Common myeloid progenitor, CD34-positive (primary cell): ENCODE measurements at regions not wholly inside any gene's neighbourhood (a gene's known extent, or its start where the extent isn't known, plus 50 kb on each side); places are given as distances from the start of the nearest gene placed in this dataset.

Experiments used
- CTCF ChIA-PET: fragments of 350-600 bp; sonication (Branson Sonifier 250); formaldehyde crosslinking; loops from one replicate; lab custom pipeline; 2021; ENCODE audit warnings: antibody characterized with exemption; lab: Charles Lee
- POLR2A ChIA-PET: fragments of 350-600 bp; sonication (Branson Sonifier 250); formaldehyde crosslinking; loops from one replicate; lab custom pipeline; 2021; ENCODE audit warnings: antibody characterized with exemption; lab: Charles Lee
- DNase-seq, 3 donors: peaks; one replicate each; pipeline versions ENCODE4 v3.0.0 to v3.0.0-alpha.2; 2013
- H3K27ac ChIP-seq, 2 experiments: 1 replicate in 1 of 2; 2 replicates in 1 of 2; pipeline ENCODE4 v1.7.0; 2013; ENCODE audit warnings: inconsistent platforms in 2 of 2, low read length in 2 of 2, mild to moderate bottlenecking in 2 of 2, low read depth in 1 of 2, moderate library complexity in 1 of 2; ENCODE audit not compliant: severe bottlenecking in 2 of 2, insufficient read depth in 1 of 2, poor library complexity in 1 of 2
- H3K27me3 ChIP-seq, 5 experiments: replicated peaks in 2 of 5; 1 replicate in 3 of 5; 2 replicates in 2 of 5; pipeline versions ENCODE4 v1.6.1 to v1.7.0; 2013; ENCODE audit warnings: low read length in 4 of 5, mild to moderate bottlenecking in 2 of 5, moderate library complexity in 2 of 5, inconsistent platforms in 1 of 5; ENCODE audit not compliant: insufficient read depth in 5 of 5, control insufficient read depth in 4 of 5
- H3K36me3 ChIP-seq, 4 experiments: 1 replicate in 2 of 4; 2 replicates in 2 of 4; pipeline versions ENCODE4 v1.6.1 to v1.7.0; 2013; ENCODE audit warnings: low read length in 3 of 4, control low read depth in 1 of 4, mild to moderate bottlenecking in 1 of 4; ENCODE audit not compliant: control insufficient read depth in 4 of 4, insufficient read depth in 4 of 4
- H3K4me1 ChIP-seq, 4 experiments: 1 replicate in 3 of 4; 2 replicates in 1 of 4; pipeline versions ENCODE4 v1.6.1 to v1.7.1; 2013; ENCODE audit warnings: low read length in 3 of 4, mild to moderate bottlenecking in 3 of 4, control low read depth in 1 of 4, inconsistent platforms in 1 of 4, moderate library complexity in 1 of 4; ENCODE audit not compliant: control insufficient read depth in 4 of 4, insufficient read depth in 4 of 4; ENCODE audit errors: control extremely low read depth in 1 of 4
- H3K4me3 ChIP-seq, 7 experiments: 1 replicate in 4 of 7; 2 replicates in 3 of 7; pipeline versions ENCODE4 v1.5.1 to v1.7.0; 2013; ENCODE audit warnings: mild to moderate bottlenecking in 7 of 7, low read length in 6 of 7, moderate library complexity in 6 of 7, inconsistent platforms in 2 of 7, low read depth in 2 of 7, control low read depth in 1 of 7; ENCODE audit not compliant: insufficient read depth in 4 of 7, control insufficient read depth in 1 of 7; ENCODE audit errors: extremely low read depth in 1 of 7
- H3K9me3 ChIP-seq, 5 experiments: 1 replicate in 4 of 5; 2 replicates in 1 of 5; pipeline versions ENCODE4 v1.6.1 to v1.7.1; 2013; ENCODE audit warnings: low read length in 4 of 5, mild to moderate bottlenecking in 2 of 5, inconsistent platforms in 1 of 5, low read depth in 1 of 5, moderate library complexity in 1 of 5; ENCODE audit not compliant: control insufficient read depth in 4 of 5, insufficient read depth in 2 of 5; ENCODE audit errors: control extremely low read depth in 1 of 5
- WGBS: methylation state at CpG from one replicate; pipeline ENCODE4 v1.1.5; 2013; ENCODE audit not compliant: insufficient coverage; 5-methylcytosine and 5-hydroxymethylcytosine counted together

DNA sequence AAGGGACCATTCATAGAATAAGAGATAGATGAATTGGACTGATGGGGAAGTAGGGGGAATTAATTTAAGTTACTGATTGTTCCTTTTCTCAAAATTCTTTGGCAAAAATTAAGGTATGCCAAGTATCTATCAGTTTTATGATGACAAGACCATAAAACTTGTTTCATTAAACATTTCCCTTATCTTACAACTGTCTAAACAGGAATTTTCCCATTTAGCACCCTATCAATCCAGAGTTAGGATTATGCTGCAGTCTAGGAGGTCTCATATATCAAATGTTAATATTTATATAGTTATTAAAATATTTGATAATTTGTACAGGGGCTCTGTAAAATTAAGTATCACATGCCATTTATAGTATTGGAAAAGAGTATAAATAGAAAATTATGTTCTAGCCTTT lies 51.5 kb upstream of the ARID1B start:
- CTCF ChIA-PET, result no interaction called here
- H3K27me3 ChIP-seq, result no peaks in the 10 kb centered on the region

DNA sequence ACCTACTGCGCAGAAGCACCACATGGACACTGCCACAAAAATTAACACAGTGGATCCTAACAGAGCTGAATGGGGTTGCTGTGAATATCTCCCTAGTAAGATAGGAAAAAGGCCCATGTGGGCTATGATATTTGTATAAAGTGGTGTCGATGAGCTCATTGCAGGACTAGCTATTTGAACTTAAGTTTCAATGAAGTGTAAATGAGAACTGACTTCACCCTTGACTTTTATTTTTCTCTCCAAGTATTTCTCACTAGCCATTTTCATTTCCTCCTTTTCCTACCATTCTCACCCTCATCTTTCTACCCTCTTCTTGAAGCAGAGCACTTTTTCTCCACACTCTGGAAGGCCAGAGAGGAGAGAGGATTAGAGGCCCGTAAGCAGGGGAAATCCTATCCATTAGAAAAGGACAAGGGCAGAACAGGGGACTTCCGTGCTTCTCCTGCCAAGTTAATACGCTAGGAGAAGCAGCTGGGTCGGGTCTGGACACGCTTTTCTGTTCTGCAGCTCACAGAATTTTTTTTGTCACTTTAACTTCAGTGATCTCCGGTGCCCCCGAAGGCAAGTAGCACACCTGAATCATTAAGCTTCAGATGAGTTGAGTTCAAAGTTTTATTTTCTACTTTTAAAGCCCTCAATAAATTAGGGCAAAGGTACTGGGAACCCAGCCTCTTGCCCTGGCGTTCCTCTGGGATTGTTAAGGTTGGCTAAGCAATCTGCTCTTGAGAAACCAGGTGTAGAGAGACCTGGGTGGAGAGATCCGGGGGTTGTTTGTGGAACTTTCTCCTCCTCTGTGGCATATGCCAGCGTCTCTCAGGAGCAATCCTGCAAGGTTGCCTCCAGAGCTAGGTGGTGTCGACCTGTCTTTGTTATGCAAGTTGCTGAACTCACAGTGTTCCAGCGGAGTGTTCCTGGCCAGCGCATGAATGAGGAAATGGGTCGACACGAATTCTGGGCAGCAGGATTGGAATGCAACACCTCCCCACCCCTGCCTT lies 56.2 kb upstream of the ARID1B start:
- ChIA-PET POLR2A (interaction anchor here (0.6 kb wide), 1 partner anchor 55 kb away, joined by 5 read pairs; no protein-coding TSS in a partner anchor), CTCF (interaction anchor here (0.7 to 2.1 kb wide), 5 partner anchors 9 to 38 kb away, joined by 3 to 6 read pairs (median 3); no protein-coding TSS in a partner anchor)
- H3K27ac ChIP-seq, result no peak overlapping the region
- H3K9me3 ChIP-seq, result no peaks in the 10 kb centered on the region
- DNase-seq, result peak in 2 of 3 donors; percentile 26 to 44
- H3K4me3 ChIP-seq, result peak overlapping the region in 1 of 7 experiments; percentile 64
- H3K27me3 ChIP-seq, result no peaks in the 10 kb centered on the region
- H3K4me1 ChIP-seq, result peaks cover 0 to 21% (median 14%) of the 10 kb centered on the region in 4 experiments
- 82% methylated on average over 11 of the region's 17 CpGs for WGBS
- no peaks in the 10 kb centered on the region for H3K36me3 ChIP-seq

More for the DNA sequence above, 51.5 kb upstream of the ARID1B start:
- no peak for DNase-seq
- H3K36me3 ChIP-seq, result no peaks in the 10 kb centered on the region
- H3K9me3 ChIP-seq, result no peaks in the 10 kb centered on the region
- peaks cover 0 to 5% (median 2%) of the 10 kb centered on the region in 4 experiments for H3K4me1 ChIP-seq
- no peak overlapping the region for H3K4me3 ChIP-seq
- POLR2A ChIA-PET, result no interaction called here
- H3K27ac ChIP-seq, result no peak overlapping the region

DNA sequence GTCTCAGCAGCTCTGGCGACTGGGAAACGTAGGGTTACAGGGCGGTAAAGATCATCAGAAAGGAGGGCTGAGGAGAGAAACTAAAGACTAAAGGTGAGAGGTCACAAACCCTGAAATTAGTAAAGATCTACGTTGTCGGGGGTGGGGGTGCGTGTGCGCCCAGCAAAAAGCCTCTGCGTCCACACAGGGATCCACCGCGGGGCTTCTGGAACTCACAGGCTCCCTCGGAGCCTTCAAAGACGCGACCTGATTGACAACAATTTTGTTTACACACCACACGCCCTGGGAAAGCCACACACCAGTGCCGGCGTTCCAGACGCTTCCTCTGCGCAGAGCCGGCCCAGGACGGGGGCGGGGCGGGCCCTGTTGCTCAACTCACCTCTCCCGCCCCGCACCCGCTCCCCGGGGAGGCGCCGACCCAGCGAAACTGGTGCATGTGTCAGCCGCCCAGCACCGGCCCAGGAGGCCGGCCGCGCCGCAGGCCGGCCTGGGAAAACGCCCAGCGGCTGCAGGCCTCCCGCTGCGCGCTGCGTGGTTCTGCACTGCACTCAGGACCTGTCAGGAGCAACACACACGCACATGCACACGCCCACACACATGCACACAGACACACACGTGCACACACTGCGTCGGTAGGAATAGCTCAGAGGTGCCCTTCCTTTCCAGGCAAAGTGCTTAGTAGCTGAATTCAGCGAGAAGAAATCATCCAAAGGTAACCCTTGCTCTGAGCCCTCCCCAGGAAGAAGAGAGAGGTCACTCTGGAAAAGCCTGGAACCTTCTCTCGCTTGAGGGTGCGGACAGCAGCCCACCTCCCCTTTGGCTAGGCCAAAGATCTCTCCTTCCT lies 57.2 kb upstream of the ARID1B start:
- peaks cover 0 to 21% (median 14%) of the 10 kb centered on the region in 4 experiments for H3K4me1 ChIP-seq
- CTCF ChIA-PET, result interaction anchor here (0.7 to 2.1 kb wide), 4 partner anchors 10 to 37 kb away, joined by 3 to 6 read pairs (median 4); no protein-coding TSS in a partner anchor
- H3K36me3 ChIP-seq, result no peaks in the 10 kb centered on the region
- H3K27ac ChIP-seq, result peak overlapping the region in 1 of 2 experiments; percentile 73
- 18% methylated on average over 44 of the region's 50 CpGs for WGBS
- peak overlapping the region in 6 of 7 experiments; percentile 30 to 74 (median 60) for H3K4me3 ChIP-seq
- peak; percentile 66 to 91 (median 88) for DNase-seq
- no peaks in the 10 kb centered on the region for H3K27me3 ChIP-seq
- POLR2A ChIA-PET, result interaction anchor here (0.6 kb wide), 1 partner anchor 56 kb away, joined by 5 read pairs; no protein-coding TSS in a partner anchor
- H3K9me3 ChIP-seq, result no peaks in the 10 kb centered on the region

DNA sequence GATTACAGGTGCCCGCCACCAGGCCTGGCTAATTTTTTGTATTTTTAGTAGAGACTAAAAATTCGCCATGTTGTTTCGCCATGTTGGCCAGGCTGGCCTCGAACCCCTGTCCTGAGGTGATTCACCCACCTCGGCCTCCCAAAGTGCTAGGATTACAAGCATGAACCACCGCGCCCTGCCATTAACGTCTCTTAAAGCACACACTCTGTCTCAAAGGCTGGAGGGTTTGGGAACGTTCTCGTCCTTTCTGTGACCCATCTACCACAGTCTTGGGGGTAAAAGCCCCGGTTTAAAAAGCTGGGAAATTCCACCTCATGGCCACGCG lies 57.8 kb upstream of the ARID1B start:
- POLR2A ChIA-PET, result no interaction called here

DNA sequence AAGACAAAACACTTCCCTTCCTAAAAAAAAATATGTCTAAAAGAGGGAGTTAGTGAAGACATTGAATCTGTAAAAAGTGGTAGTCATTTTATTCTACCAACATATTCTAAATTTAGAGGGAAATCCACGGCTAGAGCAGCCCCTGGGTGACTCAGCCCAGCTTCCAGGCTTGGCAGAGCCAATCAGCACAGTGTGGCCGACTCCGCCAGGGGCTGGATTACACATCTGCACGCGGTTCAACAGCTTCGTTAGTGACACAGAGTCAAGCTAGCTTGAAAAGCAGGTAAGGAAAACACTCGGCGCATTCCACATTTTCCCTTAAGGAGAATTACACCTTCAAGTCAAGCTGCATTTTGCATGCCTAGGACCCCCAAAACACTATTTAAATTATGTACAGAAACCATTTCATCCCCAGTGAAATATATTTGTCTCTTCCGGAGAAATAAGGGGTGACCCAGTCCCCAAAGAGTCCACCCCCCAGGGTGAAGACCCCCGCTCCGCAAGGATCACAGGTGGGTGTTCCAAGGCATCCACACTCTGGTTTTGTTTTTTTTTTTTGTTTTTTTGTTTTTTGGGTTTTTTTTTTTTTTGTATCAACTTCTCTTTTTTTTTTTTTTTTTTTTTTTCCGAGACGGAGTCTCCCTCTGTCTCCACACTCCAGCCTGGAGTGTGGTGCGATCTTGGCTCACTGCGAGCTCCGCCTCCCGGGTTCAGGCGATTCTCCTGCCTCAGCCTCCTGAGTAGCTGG lies 58.4 kb upstream of the ARID1B start:
- 100% methylated on average over 13 of the region's 18 CpGs for WGBS
- no peaks in the 10 kb centered on the region for H3K9me3 ChIP-seq
- no peaks in the 10 kb centered on the region for H3K27me3 ChIP-seq
- peak in 2 of 3 donors; percentile 43 to 57 for DNase-seq
- H3K4me1 ChIP-seq, result peaks cover 0 to 21% (median 14%) of the 10 kb centered on the region in 4 experiments
- CTCF ChIA-PET, result no interaction called here
- H3K27ac ChIP-seq, result no peak overlapping the region
- no peak overlapping the region for H3K4me3 ChIP-seq
- no peaks in the 10 kb centered on the region for H3K36me3 ChIP-seq
- POLR2A ChIA-PET, result no interaction called here

More for the DNA sequence above, 57.8 kb upstream of the ARID1B start:
- Histone ChIP-seq H3K36me3 (no peaks in the 10 kb centered on the region), H3K4me3 (peak overlapping the region in 5 of 7 experiments; percentile 46 to 74 (median 60)), H3K27me3 (no peaks in the 10 kb centered on the region), H3K9me3 (no peaks in the 10 kb centered on the region), H3K27ac (peak overlapping the region in 1 of 2 experiments; percentile 73), H3K4me1 (peaks cover 0 to 21% (median 14%) of the 10 kb centered on the region in 4 experiments)
- WGBS, result 88% methylated on average over 13 of the region's 13 CpGs
- no peak for DNase-seq
- CTCF ChIA-PET, result no interaction called here

DNA sequence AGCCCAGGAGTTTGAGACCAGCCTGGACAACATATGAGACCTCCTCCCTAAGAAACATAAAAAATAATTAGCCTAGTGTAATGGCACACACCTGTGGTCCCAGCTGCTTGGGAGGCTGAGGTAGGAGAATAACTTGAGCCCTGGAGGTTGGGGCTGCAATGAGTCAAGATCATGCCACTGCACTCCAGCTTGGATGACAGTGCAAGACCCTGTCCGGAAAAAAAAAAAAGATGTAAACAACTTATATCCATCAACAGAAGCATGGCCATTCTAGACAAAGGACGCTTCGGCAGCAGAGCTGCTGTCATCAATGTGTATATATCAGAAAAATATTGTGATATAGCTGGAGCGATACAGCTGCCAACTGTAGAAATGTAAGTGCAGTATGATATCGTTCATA lies 59.6 kb upstream of the ARID1B start:
- Histone ChIP-seq H3K27me3 (no peaks in the 10 kb centered on the region), H3K36me3 (no peaks in the 10 kb centered on the region), H3K4me3 (no peak overlapping the region), H3K9me3 (no peaks in the 10 kb centered on the region), H3K4me1 (peaks cover 0 to 21% (median 14%) of the 10 kb centered on the region in 4 experiments), H3K27ac (no peak overlapping the region)
- ChIA-PET CTCF (interaction anchor here (0.6 to 1.6 kb wide), 2 partner anchors 17 to 18 kb away, joined by 3 to 5 read pairs; no protein-coding TSS in a partner anchor), POLR2A (interaction anchor here (0.6 kb wide), 1 partner anchor 1445 kb away, joined by 3 read pairs; no protein-coding TSS in a partner anchor)
- no peak for DNase-seq
- WGBS, result 100% methylated on average over 4 of the region's 5 CpGs
